ENCODE measurements at regions not wholly inside any gene's neighbourhood (a gene's known extent, or its start where the extent isn't known, plus 50 kb on each side); places are given as distances from the start of the nearest gene placed in this dataset.

- no peak overlapping the region for H2BK120ac ChIP-seq (ENCODE audit: low read depth, low read length)
- DNase-seq, result no peak
- H3K18ac ChIP-seq (ENCODE audit: low read depth in 1 of 2, low read length in 2 of 2), result no peak overlapping the region
- no peak overlapping the region for H2AK5ac ChIP-seq (ENCODE audit: low read length, severe bottlenecking)
- H2BK5ac ChIP-seq (ENCODE audit: low read depth, low read length, poor library complexity, severe bottlenecking), result no peak overlapping the region
- no peak overlapping the region for H3K4me3 ChIP-seq (ENCODE audit: insufficient read depth in 1 of 2, low read depth in 1 of 2, low read length in 2 of 2)
- no peak overlapping the region for H4K8ac ChIP-seq (ENCODE audit: low read length)
- H3K9ac ChIP-seq (ENCODE audit: low read length), result no peak overlapping the region
- no peak overlapping the region for H3K4me2 ChIP-seq (ENCODE audit: low read length, poor library complexity, severe bottlenecking)
- H3K14ac ChIP-seq (ENCODE audit: low read length in 2 of 2), result no peak overlapping the region
- H3K27me3 ChIP-seq (ENCODE audit: control insufficient read depth in 1 of 2, insufficient read depth in 1 of 2, low read length in 2 of 2), result no peaks in the 10 kb centered on the region
- no peaks in the 10 kb centered on the region for H3K4me1 ChIP-seq (ENCODE audit: control insufficient read depth, insufficient read depth, low read depth, low read length)
- no peak overlapping the region for H2BK15ac ChIP-seq (ENCODE audit: low read depth, poor library complexity, severe bottlenecking)
- H3K9me3 ChIP-seq (ENCODE audit: control insufficient read depth, low read length), result no peaks in the 10 kb centered on the region
- H3K23ac ChIP-seq (ENCODE audit: low read length in 2 of 2), result no peak overlapping the region
- no peak overlapping the region for H4K91ac ChIP-seq (ENCODE audit: low read length)
- H3K4ac ChIP-seq (ENCODE audit: low read depth in 1 of 2, low read length in 2 of 2), result no peak overlapping the region
- H3K27ac ChIP-seq (ENCODE audit: low read length, poor library complexity, severe bottlenecking), result no peak overlapping the region
- H2AFZ ChIP-seq (ENCODE audit: low read depth, low read length), result no peak overlapping the region
- WGBS, result 93% methylated on average over 3 of the region's 5 CpGs
- H2BK12ac ChIP-seq (ENCODE audit: low read length in 2 of 2), result no peak overlapping the region
- no peaks in the 10 kb centered on the region for H3K79me1 ChIP-seq (replicated peaks; ENCODE audit: low read length, poor library complexity, severe bottlenecking)
- no peaks in the 10 kb centered on the region for H3K36me3 ChIP-seq (ENCODE audit: control insufficient read depth in 1 of 2, insufficient read depth in 2 of 2, low read depth in 1 of 2, low read length in 2 of 2)
Measured at GRCh38 chr5:23216345-23216744, 291.1 kb upstream of the PRDM9 start.

GRCh38 chr5:23208959-23209431, 298.4 kb upstream of the PRDM9 start:
- Histone ChIP-seq H3K23ac (ENCODE audit: low read length in 2 of 2) (no peak overlapping the region), H2BK12ac (ENCODE audit: low read length in 2 of 2) (no peak overlapping the region)

DNA sequence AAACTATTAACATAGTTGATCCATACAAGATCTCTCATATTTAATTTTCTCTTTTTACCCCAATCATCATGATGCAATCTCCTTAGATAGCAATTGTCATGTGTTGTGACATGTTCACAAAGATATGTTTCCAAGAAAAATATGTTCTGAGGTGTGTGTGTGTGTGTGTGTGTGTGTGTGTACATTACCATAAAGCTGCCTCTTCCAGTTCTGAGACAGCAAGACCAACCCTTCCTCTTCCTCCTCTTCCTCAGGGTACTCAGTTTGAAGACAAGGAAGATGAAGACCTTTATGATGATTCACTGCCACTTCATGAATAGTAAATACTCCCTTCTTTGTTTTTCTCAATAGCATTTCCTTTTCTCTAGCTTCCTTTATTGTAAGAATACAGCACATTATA, 303.3 kb upstream of the PRDM9 start:
- Histone ChIP-seq H2AK5ac (ENCODE audit: low read length, severe bottlenecking) (no peak overlapping the region), H4K8ac (ENCODE audit: low read length) (no peak overlapping the region), H3K9me3 (ENCODE audit: control insufficient read depth, low read length) (no peaks in the 10 kb centered on the region)

More at GRCh38 chr5:23208959-23209431, 298.4 kb upstream of the PRDM9 start:
- H3K79me1 ChIP-seq (replicated peaks; ENCODE audit: low read length, poor library complexity, severe bottlenecking), result no peaks in the 10 kb centered on the region
- no peak overlapping the region for H4K8ac ChIP-seq (ENCODE audit: low read length)
- peak; percentile 71 for DNase-seq
- no peaks in the 10 kb centered on the region for H3K9me3 ChIP-seq (ENCODE audit: control insufficient read depth, low read length)
- H3K27ac ChIP-seq (ENCODE audit: low read length, poor library complexity, severe bottlenecking), result no peak overlapping the region
- H2AK5ac ChIP-seq (ENCODE audit: low read length, severe bottlenecking), result no peak overlapping the region
- no peak overlapping the region for H2BK120ac ChIP-seq (ENCODE audit: low read depth, low read length)
- no peaks in the 10 kb centered on the region for H3K36me3 ChIP-seq (ENCODE audit: control insufficient read depth in 1 of 2, insufficient read depth in 2 of 2, low read depth in 1 of 2, low read length in 2 of 2)
- H2BK15ac ChIP-seq (ENCODE audit: low read depth, poor library complexity, severe bottlenecking), result no peak overlapping the region
- H3K4me1 ChIP-seq (ENCODE audit: control insufficient read depth, insufficient read depth, low read depth, low read length), result no peaks in the 10 kb centered on the region
- no peak overlapping the region for H3K4ac ChIP-seq (ENCODE audit: low read depth in 1 of 2, low read length in 2 of 2)
- no peak overlapping the region for H2AFZ ChIP-seq (ENCODE audit: low read depth, low read length)
- H3K4me3 ChIP-seq (ENCODE audit: insufficient read depth in 1 of 2, low read depth in 1 of 2, low read length in 2 of 2), result no peak overlapping the region
- WGBS, result 0% methylated on average over 1 of the region's 1 CpG
- H3K14ac ChIP-seq (ENCODE audit: low read length in 2 of 2), result no peak overlapping the region
- H3K18ac ChIP-seq (ENCODE audit: low read depth in 1 of 2, low read length in 2 of 2), result no peak overlapping the region
- no peak overlapping the region for H4K91ac ChIP-seq (ENCODE audit: low read length)
- H2BK5ac ChIP-seq (ENCODE audit: low read depth, low read length, poor library complexity, severe bottlenecking), result no peak overlapping the region
- H3K4me2 ChIP-seq (ENCODE audit: low read length, poor library complexity, severe bottlenecking), result no peak overlapping the region
- H3K9ac ChIP-seq (ENCODE audit: low read length), result no peak overlapping the region
- H3K27me3 ChIP-seq (ENCODE audit: control insufficient read depth in 1 of 2, insufficient read depth in 1 of 2, low read length in 2 of 2), result no peaks in the 10 kb centered on the region

DNA sequence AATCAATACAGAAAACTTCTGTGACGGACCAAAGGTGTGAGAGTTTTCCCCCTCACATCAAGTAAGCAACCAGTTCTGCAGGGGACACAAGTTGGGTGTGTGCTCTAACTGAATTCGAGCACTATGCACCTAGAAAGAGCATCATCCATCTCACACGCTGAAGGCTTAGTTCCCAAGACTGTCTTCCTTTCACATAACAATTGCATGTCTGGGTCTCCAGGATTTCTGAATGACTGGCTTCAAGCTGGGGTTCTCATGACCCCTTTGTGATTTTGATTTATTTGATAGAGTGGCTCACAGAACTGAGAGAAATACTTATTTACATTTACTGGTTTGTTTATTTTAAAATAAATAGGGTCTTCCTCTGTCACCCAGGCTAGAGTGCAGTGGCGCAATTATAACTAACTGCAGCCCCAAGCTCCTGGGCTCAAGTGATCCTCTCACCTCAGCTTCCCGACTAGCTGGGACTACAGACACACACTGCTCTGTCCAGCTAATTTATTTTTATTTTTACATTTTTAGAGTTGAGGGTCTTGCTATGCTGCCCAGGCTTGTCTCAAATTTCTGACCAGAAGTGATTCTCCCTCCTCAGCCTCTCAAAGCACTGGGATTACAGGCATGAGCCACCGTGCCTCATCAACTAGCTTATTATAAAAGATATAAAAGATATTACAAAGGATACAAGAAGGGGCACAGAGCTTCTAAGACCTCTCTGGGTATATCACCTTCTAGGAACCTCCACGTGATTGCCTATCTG, 316.7 kb upstream of the CDH12 start:
- no peak overlapping the region for H2AK5ac ChIP-seq (ENCODE audit: low read length, severe bottlenecking)
- WGBS, result 56% methylated on average over 5 of the region's 7 CpGs
- no peak overlapping the region for H2AFZ ChIP-seq (ENCODE audit: low read depth, low read length)
- no peak overlapping the region for H2BK12ac ChIP-seq (ENCODE audit: low read length in 2 of 2)
- no peak overlapping the region for H3K4me3 ChIP-seq (ENCODE audit: insufficient read depth in 1 of 2, low read depth in 1 of 2, low read length in 2 of 2)
- no peak overlapping the region for H3K14ac ChIP-seq (ENCODE audit: low read length in 2 of 2)
- DNase-seq, result no peak
- no peaks in the 10 kb centered on the region for H3K27me3 ChIP-seq (ENCODE audit: control insufficient read depth in 1 of 2, insufficient read depth in 1 of 2, low read length in 2 of 2)
- H4K91ac ChIP-seq (ENCODE audit: low read length), result no peak overlapping the region
- no peak overlapping the region for H3K18ac ChIP-seq (ENCODE audit: low read depth in 1 of 2, low read length in 2 of 2)
- no peak overlapping the region for H3K4ac ChIP-seq (ENCODE audit: low read depth in 1 of 2, low read length in 2 of 2)
- no peaks in the 10 kb centered on the region for H3K4me1 ChIP-seq (ENCODE audit: control insufficient read depth, insufficient read depth, low read depth, low read length)
- H3K36me3 ChIP-seq (ENCODE audit: control insufficient read depth in 1 of 2, insufficient read depth in 2 of 2, low read depth in 1 of 2, low read length in 2 of 2), result no peaks in the 10 kb centered on the region
- H3K9me3 ChIP-seq (ENCODE audit: control insufficient read depth, low read length), result no peaks in the 10 kb centered on the region
- H3K79me1 ChIP-seq (replicated peaks; ENCODE audit: low read length, poor library complexity, severe bottlenecking), result no peaks in the 10 kb centered on the region
- no peak overlapping the region for H2BK120ac ChIP-seq (ENCODE audit: low read depth, low read length)
- H3K9ac ChIP-seq (ENCODE audit: low read length), result no peak overlapping the region
- H2BK15ac ChIP-seq (ENCODE audit: low read depth, poor library complexity, severe bottlenecking), result no peak overlapping the region
- no peak overlapping the region for H3K27ac ChIP-seq (ENCODE audit: low read length, poor library complexity, severe bottlenecking)
- no peak overlapping the region for H2BK5ac ChIP-seq (ENCODE audit: low read depth, low read length, poor library complexity, severe bottlenecking)
- no peak overlapping the region for H4K8ac ChIP-seq (ENCODE audit: low read length)
- no peak overlapping the region for H3K4me2 ChIP-seq (ENCODE audit: low read length, poor library complexity, severe bottlenecking)
- H3K23ac ChIP-seq (ENCODE audit: low read length in 2 of 2), result no peak overlapping the region

More for the DNA sequence above, 303.3 kb upstream of the PRDM9 start:
- H2BK12ac ChIP-seq (ENCODE audit: low read length in 2 of 2), result no peak overlapping the region
- no peak overlapping the region for H3K27ac ChIP-seq (ENCODE audit: low read length, poor library complexity, severe bottlenecking)
- no peak overlapping the region for H2BK5ac ChIP-seq (ENCODE audit: low read depth, low read length, poor library complexity, severe bottlenecking)
- no peaks in the 10 kb centered on the region for H3K36me3 ChIP-seq (ENCODE audit: control insufficient read depth in 1 of 2, insufficient read depth in 2 of 2, low read depth in 1 of 2, low read length in 2 of 2)
- H2AFZ ChIP-seq (ENCODE audit: low read depth, low read length), result no peak overlapping the region
- H3K18ac ChIP-seq (ENCODE audit: low read depth in 1 of 2, low read length in 2 of 2), result no peak overlapping the region
- no peaks in the 10 kb centered on the region for H3K4me1 ChIP-seq (ENCODE audit: control insufficient read depth, insufficient read depth, low read depth, low read length)
- H3K4me2 ChIP-seq (ENCODE audit: low read length, poor library complexity, severe bottlenecking), result no peak overlapping the region
- H3K23ac ChIP-seq (ENCODE audit: low read length in 2 of 2), result no peak overlapping the region
- H2BK120ac ChIP-seq (ENCODE audit: low read depth, low read length), result no peak overlapping the region
- H2BK15ac ChIP-seq (ENCODE audit: low read depth, poor library complexity, severe bottlenecking), result no peak overlapping the region
- no peak overlapping the region for H3K14ac ChIP-seq (ENCODE audit: low read length in 2 of 2)
- H3K4me3 ChIP-seq (ENCODE audit: insufficient read depth in 1 of 2, low read depth in 1 of 2, low read length in 2 of 2), result no peak overlapping the region
- H3K9ac ChIP-seq (ENCODE audit: low read length), result no peak overlapping the region
- no peaks in the 10 kb centered on the region for H3K79me1 ChIP-seq (replicated peaks; ENCODE audit: low read length, poor library complexity, severe bottlenecking)
- H4K91ac ChIP-seq (ENCODE audit: low read length), result no peak overlapping the region
- no peak for DNase-seq
- H3K27me3 ChIP-seq (ENCODE audit: control insufficient read depth in 1 of 2, insufficient read depth in 1 of 2, low read length in 2 of 2), result no peaks in the 10 kb centered on the region
- H3K4ac ChIP-seq (ENCODE audit: low read depth in 1 of 2, low read length in 2 of 2), result no peak overlapping the region

Measured in mesenchymal stem cell (in vitro differentiated cells and primary cell).